Stimulated activated CD4-positive, alpha-beta T cell treated with anti-CD3 and anti-CD28 coated beads, TNF-alpha, amount 100 ng/mL, for 24 hours (primary cell): ENCODE measurements at regions not wholly inside any gene's neighbourhood (a gene's known extent, or its start where the extent isn't known, plus 50 kb on each side); places are given as distances from the start of the nearest gene placed in this dataset.
A peak's percentile ranks its signal among the peaks of the same experiment; 100 is the strongest.

Source experiments
- DNase-seq, 3 experiments: peaks; one replicate each; pipeline ENCODE4 v3.0.0-alpha.2; 2020; ENCODE audit warnings: low read depth in 3 of 3

GRCh38 chr4:108400309-108400708, 220.1 kb upstream of the RPL34 start:
- no peak for DNase-seq

GRCh38 chr4:108399610-108400265, 220.6 kb upstream of the RPL34 start:
- DNase-seq = no peak

GRCh38 chr4:108398836-108399235, 221.5 kb upstream of the RPL34 start:
- no peak for DNase-seq

- no peak for DNase-seq
Observed at GRCh38 chr4:108398316-108398715, 222.1 kb upstream of the RPL34 start.

- DNase-seq = no peak
Observed at GRCh38 chr4:108397850-108398249, 222.5 kb upstream of the RPL34 start.

GRCh38 chr4:108396900-108397497, 223.4 kb upstream of the RPL34 start:
- DNase-seq = no peak

GRCh38 chr4:108395786-108396185, 224.6 kb upstream of the RPL34 start:
- no peak for DNase-seq

- DNase-seq = no peak
Observed at GRCh38 chr4:108393890-108394472, 225.2 kb upstream of the LEF1 start.

- DNase-seq = no peak
Observed at GRCh38 chr4:108391701-108392455, 223.1 kb upstream of the LEF1 start.

- no peak for DNase-seq
Observed at GRCh38 chr4:108385076-108385475, 216.3 kb upstream of the LEF1 start.

- no peak for DNase-seq
Observed at GRCh38 chr4:108384544-108384943, 215.8 kb upstream of the LEF1 start.

GRCh38 chr4:108383157-108383556, 214.4 kb upstream of the LEF1 start:
- DNase-seq = no peak

- DNase-seq = no peak
Observed at GRCh38 chr4:108382751-108383150, 214.0 kb upstream of the LEF1 start.

- no peak for DNase-seq
Observed at GRCh38 chr4:108378164-108378563, 209.4 kb upstream of the LEF1 start.

GRCh38 chr4:108377021-108377420, 208.3 kb upstream of the LEF1 start:
- no peak for DNase-seq

GRCh38 chr4:108375434-108375833, 206.7 kb upstream of the LEF1 start:
- no peak for DNase-seq

- DNase-seq = no peak
Observed at GRCh38 chr4:108372681-108373080, 203.9 kb upstream of the LEF1 start.

GRCh38 chr4:108371282-108371681, 202.6 kb upstream of the LEF1 start:
- DNase-seq = no peak

GRCh38 chr4:108370291-108371141, 201.8 kb upstream of the LEF1 start:
- DNase-seq = peak in 2 of 3 experiments; percentile 29 to 31

- no peak for DNase-seq
Observed at GRCh38 chr4:108369035-108369655, 200.4 kb upstream of the LEF1 start.

- DNase-seq = no peak
Observed at GRCh38 chr4:108367751-108368150, 199.0 kb upstream of the LEF1 start.
